Activated CD4-positive, alpha-beta T cell treated with anti-CD3 and anti-CD28 coated beads, Interleukin-2, amount 50 U/mL, for 1 hour (primary cell): ENCODE measurements at regions not wholly inside any gene's neighbourhood (a gene's known extent, or its start where the extent isn't known, plus 50 kb on each side); places are given as distances from the start of the nearest gene placed in this dataset.

Experiments used
- DNase-seq: peaks from one replicate; pipeline ENCODE4 v3.0.0-alpha.2; 2020

- DNase-seq, result no peak
Observed at GRCh38 chr21:28266061-28266460, 726.6 kb downstream of the LTN1 start.

DNA sequence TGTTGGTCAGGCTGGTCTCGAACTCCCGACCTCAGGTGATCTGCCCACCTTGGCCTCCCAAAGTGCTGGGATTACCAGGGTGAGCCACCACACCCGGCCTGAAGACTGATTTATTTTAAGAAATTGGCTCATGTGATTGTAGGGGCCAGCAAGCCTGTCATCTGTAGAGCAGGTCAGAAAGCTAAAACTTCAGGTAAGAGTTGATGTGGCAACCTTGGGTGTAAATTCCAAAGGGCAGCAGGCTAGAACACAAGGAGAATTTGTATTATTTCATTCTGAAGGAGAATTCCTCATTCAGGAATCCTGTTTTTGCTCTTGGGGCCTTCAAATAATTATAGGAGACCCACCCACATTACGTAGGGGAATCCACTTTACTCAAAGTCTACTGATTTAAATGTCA is 728.7 kb downstream of the LTN1 start:
- no peak for DNase-seq

DNA sequence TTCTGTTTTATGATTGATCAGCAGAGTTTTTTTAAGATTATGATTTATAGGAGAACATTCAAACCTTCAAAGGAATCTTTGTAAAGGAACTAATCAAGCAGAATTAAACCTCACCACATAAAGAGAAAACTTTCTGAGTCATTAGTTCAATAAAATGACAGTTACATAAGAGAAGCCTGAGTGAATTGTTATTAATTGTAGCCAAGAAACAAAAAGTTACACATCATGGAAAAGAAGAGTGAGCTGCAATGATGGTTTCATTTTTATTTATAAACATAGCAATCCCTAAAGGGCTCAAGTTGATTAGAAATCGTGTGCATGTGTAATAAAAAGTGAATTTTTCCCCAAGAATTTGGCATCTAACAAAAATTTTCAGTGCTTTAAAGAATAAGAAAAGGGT is 731.4 kb downstream of the LTN1 start:
- no peak for DNase-seq

DNA sequence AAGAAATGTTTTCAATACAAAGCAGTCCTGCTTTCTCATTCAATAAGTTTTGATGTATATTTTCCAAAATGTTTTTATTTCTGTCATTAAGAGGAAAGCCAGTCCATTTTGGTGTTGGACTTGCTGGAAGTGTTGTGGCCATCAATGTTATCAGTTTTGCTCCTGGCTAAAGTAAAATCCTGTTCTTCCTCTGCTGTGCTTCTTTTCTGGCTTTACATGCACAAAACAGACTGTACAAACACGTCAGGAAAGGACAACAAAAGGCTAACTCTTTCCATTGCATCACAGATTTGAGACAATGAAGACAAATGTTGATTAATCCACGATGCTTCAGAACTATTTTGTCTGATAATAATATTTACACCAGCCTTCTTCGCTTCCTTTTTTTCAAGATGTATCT is 735.4 kb downstream of the LTN1 start:
- DNase-seq, result no peak

DNA sequence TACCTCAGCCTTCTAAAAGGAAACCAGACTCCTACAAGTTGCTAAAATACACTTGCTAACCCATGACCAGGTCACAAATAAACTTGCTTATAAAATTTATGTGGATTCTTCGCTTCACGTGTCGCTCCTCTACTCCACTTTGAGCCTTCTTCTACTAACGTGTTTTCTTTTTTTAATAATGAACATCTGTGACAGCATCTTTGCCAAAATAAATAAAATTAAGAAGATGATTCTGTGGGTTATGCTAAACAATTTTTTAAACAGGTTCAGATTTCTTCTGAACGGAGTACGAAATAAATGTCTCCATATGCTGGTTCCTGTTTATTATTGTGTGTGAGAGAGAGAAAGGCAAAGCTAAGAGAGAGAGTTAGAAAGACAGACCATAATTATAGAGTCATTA is 735.8 kb downstream of the LTN1 start:
- DNase-seq, result no peak

GRCh38 chr21:28256420-28256831 is 736.3 kb downstream of the LTN1 start:
- no peak for DNase-seq

- DNase-seq, result no peak
Observed at GRCh38 chr21:28253961-28254360, 738.7 kb downstream of the LTN1 start.

- DNase-seq, result no peak
Observed at GRCh38 chr21:28253338-28253737, 739.3 kb downstream of the LTN1 start.

- DNase-seq, result no peak
Observed at GRCh38 chr21:28252928-28253327, 739.7 kb downstream of the LTN1 start.

DNA sequence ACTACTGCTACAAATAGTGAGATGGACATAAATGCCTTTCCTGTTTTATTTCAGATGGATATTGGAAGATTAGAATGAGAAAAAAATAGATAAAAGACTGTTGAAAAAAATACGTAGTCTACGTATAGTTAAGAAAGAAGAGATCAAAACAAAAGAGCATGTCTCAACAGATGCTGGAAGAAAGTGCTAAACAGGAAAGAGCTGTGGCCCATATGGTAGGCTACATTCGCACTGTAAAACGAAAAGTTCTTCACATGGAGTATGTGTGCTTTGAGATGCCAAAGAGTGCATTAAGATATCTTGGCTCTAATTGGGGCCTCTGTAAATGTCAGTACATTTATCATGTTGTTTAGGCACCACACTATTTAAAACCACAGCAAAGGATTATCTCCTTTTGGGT is 741.7 kb downstream of the LTN1 start:
- DNase-seq, result no peak

- no peak for DNase-seq
Observed at GRCh38 chr21:28247454-28248020, 745.1 kb downstream of the LTN1 start.

DNA sequence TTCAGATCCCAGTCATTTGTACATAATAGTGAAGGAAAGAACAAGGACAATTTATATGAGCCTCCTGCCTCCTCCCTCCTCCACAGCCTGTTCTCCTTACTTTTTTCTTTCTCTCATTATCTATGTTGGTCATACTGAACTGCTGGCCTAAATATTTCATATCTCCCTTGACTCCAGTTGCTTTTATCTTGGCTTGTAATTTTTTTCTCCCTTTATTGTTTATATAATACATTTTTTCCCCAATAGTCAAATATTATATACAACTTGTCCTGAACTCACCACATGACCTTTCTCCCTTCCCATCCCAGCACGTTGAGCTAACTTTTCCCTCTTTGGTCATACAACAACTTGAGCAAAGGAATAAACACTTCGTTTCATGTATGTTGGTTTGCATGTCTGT is 752.1 kb downstream of the LTN1 start:
- no peak for DNase-seq

DNA sequence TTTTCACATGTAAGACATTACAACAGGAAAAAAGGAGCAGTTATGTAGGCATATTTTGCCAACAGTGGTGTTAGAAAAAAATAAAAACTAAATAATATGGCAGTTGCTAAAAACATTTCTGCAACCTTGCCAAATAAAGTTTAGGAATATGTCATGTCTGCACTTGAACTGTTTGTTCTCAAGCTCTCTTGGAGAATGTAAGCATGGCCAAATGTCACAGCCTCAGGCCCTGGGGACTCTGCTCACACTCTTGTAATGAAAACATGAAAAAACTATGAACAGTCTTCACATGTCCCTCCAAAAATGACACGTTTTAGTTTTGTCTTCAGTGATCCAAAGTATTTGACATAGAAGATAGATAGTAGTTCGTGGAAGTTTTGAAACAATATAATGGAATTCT is 753.3 kb downstream of the LTN1 start:
- DNase-seq, result no peak

DNA sequence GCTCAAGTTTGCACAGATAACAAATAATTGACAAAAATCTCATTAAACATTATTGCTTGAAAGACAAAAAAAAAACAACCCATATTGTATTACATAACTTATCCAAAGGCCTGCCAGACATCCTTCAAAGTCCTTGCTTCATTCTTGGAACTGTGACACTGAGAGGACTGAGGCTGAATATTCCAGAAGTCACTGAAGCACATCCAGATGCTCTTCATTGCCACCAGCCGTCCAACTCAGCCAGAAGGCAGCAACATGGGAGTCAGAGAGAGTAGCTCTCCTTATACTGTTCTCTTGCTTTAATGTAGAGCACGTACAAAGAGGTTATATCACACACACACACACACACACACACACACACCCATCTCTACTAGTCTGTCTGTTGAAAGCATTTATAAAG is 755.0 kb downstream of the LTN1 start:
- DNase-seq, result no peak

- no peak for DNase-seq
Observed at GRCh38 chr21:28235169-28235895, 757.3 kb downstream of the LTN1 start.

DNA sequence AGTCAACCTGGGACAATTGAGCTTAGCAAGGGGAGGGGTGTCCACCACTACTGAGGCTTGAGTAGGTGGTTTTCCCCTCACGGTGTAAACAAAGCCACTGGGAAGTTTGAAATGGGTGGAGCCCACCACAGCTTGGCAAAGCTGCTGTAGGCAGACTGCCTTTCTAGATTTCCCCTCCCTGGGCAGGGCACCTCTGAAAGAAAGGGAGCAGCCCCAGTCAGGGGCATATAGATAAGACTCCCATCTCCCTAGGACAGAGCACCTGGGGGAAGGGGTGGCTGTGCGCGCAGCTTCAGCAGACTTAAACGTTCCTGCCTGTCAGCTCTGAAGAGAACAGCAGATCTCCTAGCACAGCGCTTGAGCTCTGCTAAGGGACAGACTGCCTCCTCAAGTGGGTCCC is 758.4 kb downstream of the LTN1 start:
- DNase-seq, result no peak

GRCh38 chr21:28233536-28234220 is 759.0 kb downstream of the LTN1 start:
- DNase-seq, result no peak

- DNase-seq, result no peak
Observed at GRCh38 chr21:28230559-28230958, 762.1 kb downstream of the LTN1 start.

DNA sequence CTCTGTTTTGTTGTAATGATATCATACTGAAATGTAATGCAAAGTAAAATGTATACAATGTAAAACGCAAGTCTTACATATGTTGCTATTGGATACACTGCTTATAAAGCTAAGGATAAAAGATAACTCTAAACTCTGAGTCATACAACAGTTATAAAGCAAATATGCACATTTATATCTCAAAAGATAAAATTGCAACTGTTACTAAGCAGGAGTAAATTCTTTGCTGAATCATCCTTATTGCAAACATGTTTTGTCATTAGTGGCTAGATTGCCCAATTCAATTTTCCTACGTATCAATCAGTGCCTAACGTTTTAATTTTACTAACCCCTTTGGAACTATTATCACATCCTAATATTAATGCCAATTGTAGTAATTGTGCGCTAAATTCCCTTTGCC is 762.9 kb downstream of the LTN1 start:
- no peak for DNase-seq

- DNase-seq, result no peak
Observed at GRCh38 chr21:28228636-28228995, 764.1 kb downstream of the LTN1 start.

DNA sequence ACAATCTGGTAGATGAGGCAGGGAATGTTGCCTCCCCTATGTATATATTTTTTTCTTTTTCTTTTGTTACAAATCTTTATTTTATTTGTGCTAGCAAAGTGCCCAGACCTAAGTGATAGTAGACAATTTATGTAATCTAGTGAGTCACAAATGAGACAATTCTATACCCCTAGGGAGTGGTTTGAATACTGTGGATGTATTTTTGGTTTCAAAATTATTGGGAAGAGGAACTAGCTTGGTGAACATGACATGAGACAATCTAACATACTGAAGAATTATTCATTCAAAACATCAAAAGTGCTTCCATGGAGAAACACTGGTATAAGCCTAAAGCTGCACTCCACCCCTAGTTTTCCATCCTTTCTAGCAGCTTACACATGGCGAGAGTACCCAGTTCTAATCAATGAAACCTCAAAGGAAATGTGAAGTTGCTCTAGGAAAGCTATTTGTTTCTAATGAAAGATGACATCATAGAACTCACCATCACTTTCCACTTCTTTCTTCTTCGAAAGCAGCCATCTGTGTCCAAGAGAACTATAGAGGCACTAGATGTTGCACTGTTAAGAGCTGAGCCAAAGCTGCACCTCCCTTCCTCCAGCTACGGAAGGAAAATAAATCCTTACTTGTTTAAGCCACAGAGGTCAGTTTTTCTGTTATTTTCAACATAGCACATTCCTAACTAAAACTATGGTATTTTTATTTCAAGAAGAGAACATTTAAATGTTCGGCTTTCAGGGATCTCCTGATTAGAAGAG is 764.6 kb downstream of the LTN1 start:
- no peak for DNase-seq

- no peak for DNase-seq
Observed at GRCh38 chr21:28226563-28226962, 766.1 kb downstream of the LTN1 start.

GRCh38 chr21:28224191-28224726 is 768.4 kb downstream of the LTN1 start:
- DNase-seq, result no peak

GRCh38 chr21:28221984-28222383 is 770.7 kb downstream of the LTN1 start:
- DNase-seq, result no peak
